Naive B cell (primary cell): ENCODE measurements at regions not wholly inside any gene's neighbourhood (a gene's known extent, or its start where the extent isn't known, plus 50 kb on each side); places are given as distances from the start of the nearest gene placed in this dataset.

Source experiments
- ATAC-seq, 2 donors: fragments of 150-1000 bp; cut with Tn5 transposase; 2 replicates each; pipeline ENCODE4 v1.10.0; 2021; ENCODE audit warnings: low read depth in 2 of 2, mild to moderate bottlenecking in 2 of 2, moderate library complexity in 2 of 2
- DNase-seq: peaks from one replicate; pipeline ENCODE4 v3.0.0; 2022
- H3K27ac Mint-ChIP-seq, 6 donors: one replicate each; pipeline ENCODE4 v1.8.0; 2020 to 2022; ENCODE audit warnings: mild to moderate bottlenecking in 6 of 6, mixed read lengths in 6 of 6, moderate library complexity in 5 of 6, inconsistent platforms in 2 of 6
- H3K27me3 Mint-ChIP-seq, 3 donors: one replicate each; pipeline ENCODE4 v1.8.0; 2021 to 2022; ENCODE audit warnings: mixed read lengths in 3 of 3, mild to moderate bottlenecking in 1 of 3
- H3K36me3 Mint-ChIP-seq, 2 donors: one replicate each; pipeline ENCODE4 v1.8.0; 2020 to 2022; ENCODE audit warnings: mixed read lengths in 2 of 2, inconsistent platforms in 1 of 2, mild to moderate bottlenecking in 1 of 2
- H3K4me1 Mint-ChIP-seq, 3 donors: one replicate each; pipeline ENCODE4 v1.8.0; 2020 to 2022; ENCODE audit warnings: mixed read lengths in 3 of 3, inconsistent platforms in 1 of 3, mild to moderate bottlenecking in 1 of 3, moderate library complexity in 1 of 3
- H3K4me3 Mint-ChIP-seq, 8 donors: one replicate each; pipeline ENCODE4 v1.8.0; 2020 to 2022; ENCODE audit warnings: mild to moderate bottlenecking in 8 of 8, mixed read lengths in 8 of 8, moderate library complexity in 8 of 8, inconsistent platforms in 2 of 8
- H3K9me3 Mint-ChIP-seq, 7 donors: one replicate each; pipeline ENCODE4 v1.8.0; 2020 to 2022; ENCODE audit warnings: mixed read lengths in 7 of 7, mild to moderate bottlenecking in 5 of 7, inconsistent platforms in 2 of 7, moderate library complexity in 1 of 7

DNA sequence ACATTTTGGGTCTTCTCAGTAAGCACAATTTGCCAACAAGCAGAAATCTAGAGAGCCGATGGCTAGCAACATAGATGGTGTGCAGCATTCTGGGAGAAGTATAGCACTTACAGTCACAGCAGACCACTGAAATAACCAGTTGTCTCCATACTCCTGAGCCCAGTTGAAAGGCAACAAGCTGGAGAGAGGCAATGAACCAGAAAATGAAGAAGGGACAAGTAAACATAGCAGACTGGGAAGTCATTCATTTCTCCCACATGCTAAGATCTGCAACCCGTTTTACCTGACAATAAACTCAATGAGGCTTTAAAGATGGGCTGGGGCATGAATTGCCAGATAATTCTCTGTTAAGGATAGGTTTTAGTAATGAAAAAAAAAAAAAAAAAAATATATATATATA lies 575.6 kb upstream of the GRAMD2B start:
- no peak for ATAC-seq
- H3K9me3 Mint-ChIP-seq = peaks cover 0 to 27% (median 19%) of the 10 kb centered on the region in 7 donors
- H3K36me3 Mint-ChIP-seq = peaks cover under 1% of the 10 kb centered on the region in 2 donors
- no peak overlapping the region for H3K27ac Mint-ChIP-seq
- H3K4me3 Mint-ChIP-seq = no peak overlapping the region
- H3K4me1 Mint-ChIP-seq = peaks cover 0 to 5% (median 0%) of the 10 kb centered on the region in 3 donors
- no peak for DNase-seq
- peaks cover 0 to 36% (median 2%) of the 10 kb centered on the region in 3 donors for H3K27me3 Mint-ChIP-seq

DNA sequence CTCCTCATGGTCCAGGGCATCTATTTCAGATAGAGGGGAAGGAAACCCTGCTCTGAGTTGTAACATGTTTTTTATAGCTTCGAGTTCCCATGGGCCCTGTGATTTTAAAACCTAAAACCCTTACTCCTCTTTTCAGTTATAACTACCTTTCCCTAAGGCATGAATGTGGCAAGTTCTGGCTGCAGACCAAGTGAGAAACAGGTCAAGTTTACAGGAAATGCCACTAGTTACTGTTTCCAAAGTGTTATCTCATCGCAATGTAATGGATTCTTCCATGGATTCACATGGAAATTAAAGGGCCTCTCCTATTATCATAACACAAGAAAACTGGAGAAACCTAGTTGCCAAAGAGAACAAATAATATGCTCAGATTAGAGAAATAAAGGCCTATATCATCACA lies 574.5 kb upstream of the GRAMD2B start:
- H3K4me1 Mint-ChIP-seq = peaks cover 0 to 5% (median 0%) of the 10 kb centered on the region in 3 donors
- DNase-seq = no peak
- no peak for ATAC-seq

DNA sequence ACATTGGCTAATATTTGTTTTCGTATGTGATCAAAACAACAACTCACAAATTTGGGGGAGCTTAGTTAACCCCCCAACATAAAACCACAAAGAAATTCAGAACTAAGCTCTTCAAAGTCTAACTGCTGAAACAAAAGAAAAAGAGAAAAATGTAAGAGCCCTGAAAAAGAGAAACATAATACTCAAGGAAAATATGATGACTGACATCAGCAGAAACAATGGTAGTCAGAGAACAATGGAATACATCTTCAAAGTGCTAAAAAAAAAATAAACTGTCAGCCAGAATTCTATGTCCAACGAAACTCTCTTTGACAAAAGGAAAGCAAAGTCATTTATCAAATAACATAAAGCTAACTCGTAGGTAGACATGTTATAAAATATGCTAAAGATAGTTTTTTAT lies 566.3 kb upstream of the GRAMD2B start:
- no peak overlapping the region for H3K4me3 Mint-ChIP-seq
- H3K36me3 Mint-ChIP-seq = no peaks in the 10 kb centered on the region
- H3K27me3 Mint-ChIP-seq = peaks cover 0 to 5% (median 4%) of the 10 kb centered on the region in 3 donors
- ATAC-seq (no peak), DNase-seq (no peak)
- H3K9me3 Mint-ChIP-seq = peaks cover 0 to 21% (median 9%) of the 10 kb centered on the region in 7 donors
- H3K27ac Mint-ChIP-seq = no peak overlapping the region
- H3K4me1 Mint-ChIP-seq = peaks cover 3 to 6% (median 5%) of the 10 kb centered on the region in 3 donors

More for the DNA sequence above, 574.5 kb upstream of the GRAMD2B start:
- Mint-ChIP-seq H3K4me3 (no peak overlapping the region), H3K36me3 (no peaks in the 10 kb centered on the region), H3K9me3 (peaks cover 0 to 15% (median 8%) of the 10 kb centered on the region in 7 donors), H3K27me3 (peaks cover 0 to 29% (median 4%) of the 10 kb centered on the region in 3 donors), H3K27ac (no peak overlapping the region)

GRCh38 chr5:125863579-125863978 lies 559.6 kb upstream of the GRAMD2B start:
- H3K36me3 Mint-ChIP-seq = no peaks in the 10 kb centered on the region
- H3K4me1 Mint-ChIP-seq = peaks cover 3 to 6% (median 5%) of the 10 kb centered on the region in 3 donors
- H3K4me3 Mint-ChIP-seq = no peak overlapping the region
- H3K27me3 Mint-ChIP-seq = peaks cover 0 to 15% (median 11%) of the 10 kb centered on the region in 3 donors
- no peak overlapping the region for H3K27ac Mint-ChIP-seq
- H3K9me3 Mint-ChIP-seq = peaks cover 0 to 6% (median 0%) of the 10 kb centered on the region in 7 donors
- no peak for ATAC-seq
- no peak for DNase-seq

DNA sequence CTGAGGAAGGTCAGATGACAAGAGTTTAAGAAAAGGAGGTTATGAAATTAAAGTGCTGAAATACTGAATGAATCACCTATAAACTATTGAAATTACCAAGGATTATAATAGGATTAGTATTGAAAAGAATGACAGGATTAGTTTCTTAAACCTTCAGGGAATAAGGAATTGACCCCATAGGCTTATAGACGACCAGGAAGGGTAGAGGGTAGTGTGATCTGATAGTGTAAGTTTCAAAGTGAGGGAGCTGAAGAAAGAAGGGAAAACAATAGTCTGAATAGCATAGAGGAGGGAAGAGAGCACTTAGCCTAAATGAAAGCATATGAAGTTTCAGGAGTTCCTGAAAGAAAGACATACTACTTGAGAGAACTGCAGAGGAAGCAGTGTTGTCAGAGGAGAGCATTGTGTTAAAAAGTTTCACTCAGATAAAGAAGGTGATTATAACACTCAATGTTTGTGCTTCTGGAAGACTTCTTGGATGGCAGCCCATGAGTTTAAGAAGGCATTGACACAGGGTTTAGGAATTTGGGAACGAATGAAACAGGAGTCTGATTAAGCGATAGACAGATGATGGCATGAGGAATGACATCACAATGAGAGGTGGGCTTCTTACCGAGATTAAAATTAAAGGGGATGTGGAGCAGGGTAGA lies 557.9 kb upstream of the GRAMD2B start:
- H3K27ac Mint-ChIP-seq = no peak overlapping the region
- ATAC-seq (no peak), DNase-seq (no peak)
- H3K4me1 Mint-ChIP-seq = peaks cover 3 to 6% (median 5%) of the 10 kb centered on the region in 3 donors
- peaks cover 0 to 16% (median 11%) of the 10 kb centered on the region in 3 donors for H3K27me3 Mint-ChIP-seq
- no peak overlapping the region for H3K4me3 Mint-ChIP-seq
- peaks cover 0 to 6% (median 0%) of the 10 kb centered on the region in 7 donors for H3K9me3 Mint-ChIP-seq
- no peaks in the 10 kb centered on the region for H3K36me3 Mint-ChIP-seq

DNA sequence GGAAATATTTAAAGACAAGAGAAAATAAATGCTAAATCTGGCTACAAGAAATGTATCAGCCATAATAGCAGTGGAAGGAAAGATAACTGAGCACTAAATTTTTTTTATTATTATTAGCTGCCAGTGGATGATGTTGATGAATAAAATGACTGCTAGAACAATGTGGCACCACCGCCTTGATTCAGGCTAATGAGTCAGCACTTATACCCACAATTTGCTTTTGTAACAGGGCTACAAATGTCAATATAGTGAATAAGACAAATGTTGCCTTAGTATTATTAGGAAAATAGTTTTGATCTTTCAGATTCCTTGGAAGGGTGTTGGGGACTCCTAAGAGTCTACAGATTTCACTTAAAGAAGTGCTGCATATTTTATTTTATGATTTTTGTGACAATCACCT lies 555.2 kb upstream of the GRAMD2B start:
- no peak for ATAC-seq
- H3K36me3 Mint-ChIP-seq = no peaks in the 10 kb centered on the region

GRCh38 chr5:125870256-125870655 lies 553.0 kb upstream of the GRAMD2B start:
- no peaks in the 10 kb centered on the region for H3K36me3 Mint-ChIP-seq
- peaks cover 0 to 7% (median 0%) of the 10 kb centered on the region in 7 donors for H3K9me3 Mint-ChIP-seq
- ATAC-seq (no peak), DNase-seq (no peak)
- H3K27me3 Mint-ChIP-seq = peaks cover 0 to 10% (median 3%) of the 10 kb centered on the region in 3 donors
- H3K4me3 Mint-ChIP-seq = no peak overlapping the region
- H3K27ac Mint-ChIP-seq = no peak overlapping the region
- H3K4me1 Mint-ChIP-seq = no peaks in the 10 kb centered on the region

More for the DNA sequence above, 555.2 kb upstream of the GRAMD2B start:
- no peaks in the 10 kb centered on the region for H3K4me1 Mint-ChIP-seq
- H3K27me3 Mint-ChIP-seq = peaks cover 0 to 16% (median 7%) of the 10 kb centered on the region in 3 donors
- H3K4me3 Mint-ChIP-seq = no peak overlapping the region
- no peak overlapping the region for H3K27ac Mint-ChIP-seq
- H3K9me3 Mint-ChIP-seq = peaks cover 0 to 1% (median 0%) of the 10 kb centered on the region in 7 donors
- no peak for DNase-seq

DNA sequence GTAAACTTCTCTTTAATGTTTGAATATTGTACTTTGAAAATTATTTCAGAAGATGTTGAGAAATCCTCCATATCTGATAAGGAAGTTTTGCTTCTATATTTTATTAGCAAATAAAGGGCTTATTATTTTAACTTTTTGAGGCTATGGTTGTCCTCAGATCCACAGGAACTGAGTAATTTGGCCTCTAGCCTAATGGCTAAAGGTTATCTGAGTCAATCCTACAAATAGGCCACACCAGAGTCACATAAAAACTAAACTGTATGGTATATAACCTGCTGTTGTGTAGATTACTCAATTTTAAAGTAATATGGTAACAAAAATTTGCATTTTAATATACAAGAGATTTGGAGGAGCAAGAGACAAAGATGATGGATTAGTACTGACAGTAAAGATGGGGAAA lies 549.2 kb upstream of the GRAMD2B start:
- Mint-ChIP-seq H3K4me3 (no peak overlapping the region), H3K9me3 (peaks cover 0 to 7% (median 0%) of the 10 kb centered on the region in 7 donors), H3K27ac (no peak overlapping the region), H3K36me3 (no peaks in the 10 kb centered on the region), H3K27me3 (no peaks in the 10 kb centered on the region), H3K4me1 (no peaks in the 10 kb centered on the region)
- ATAC-seq (no peak), DNase-seq (no peak)

- Mint-ChIP-seq H3K27ac (no peak overlapping the region), H3K9me3 (peaks cover 0 to 7% (median 0%) of the 10 kb centered on the region in 7 donors), H3K4me3 (no peak overlapping the region), H3K36me3 (no peaks in the 10 kb centered on the region), H3K4me1 (no peaks in the 10 kb centered on the region), H3K27me3 (peaks cover 0 to 5% (median 0%) of the 10 kb centered on the region in 3 donors)
- no peak for ATAC-seq
- no peak for DNase-seq
Measured at GRCh38 chr5:125874717-125875116, 548.5 kb upstream of the GRAMD2B start.

DNA sequence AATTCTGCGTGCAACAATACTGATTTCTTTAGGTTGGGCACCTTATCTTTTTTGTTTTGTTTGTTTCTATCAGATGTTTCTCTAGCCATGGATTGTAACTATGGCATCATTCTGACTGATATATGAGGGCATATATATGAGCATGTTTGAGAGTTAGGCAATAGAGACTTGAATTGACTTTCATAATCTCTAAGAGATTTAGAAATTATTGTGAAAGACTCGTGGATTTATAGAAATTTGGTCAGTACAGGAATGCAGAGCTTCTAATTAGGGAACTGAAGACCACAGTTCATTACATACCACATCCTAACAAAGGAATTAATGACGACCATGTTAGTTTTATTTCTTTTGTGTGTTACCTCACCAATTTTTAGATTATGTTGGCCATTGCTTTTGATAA lies 546.0 kb upstream of the GRAMD2B start:
- H3K27ac Mint-ChIP-seq = no peak overlapping the region
- H3K27me3 Mint-ChIP-seq = peaks cover 0 to 7% (median 6%) of the 10 kb centered on the region in 3 donors
- ATAC-seq = no peak
- no peak for DNase-seq
- H3K9me3 Mint-ChIP-seq = peaks cover 0 to 7% (median 0%) of the 10 kb centered on the region in 7 donors
- H3K36me3 Mint-ChIP-seq = no peaks in the 10 kb centered on the region
- no peak overlapping the region for H3K4me3 Mint-ChIP-seq
- H3K4me1 Mint-ChIP-seq = no peaks in the 10 kb centered on the region

- Mint-ChIP-seq H3K27me3 (peaks cover 3 to 7% (median 6%) of the 10 kb centered on the region in 3 donors), H3K36me3 (no peaks in the 10 kb centered on the region), H3K9me3 (peaks cover 0 to 2% (median 0%) of the 10 kb centered on the region in 7 donors), H3K4me3 (no peak overlapping the region), H3K27ac (no peak overlapping the region), H3K4me1 (no peaks in the 10 kb centered on the region)
- DNase-seq (no peak), ATAC-seq (no peak)
Measured at GRCh38 chr5:125882061-125882460, 541.1 kb upstream of the GRAMD2B start.

GRCh38 chr5:125883223-125883622 lies 540.0 kb upstream of the GRAMD2B start:
- DNase-seq (no peak), ATAC-seq (no peak)
- no peak overlapping the region for H3K4me3 Mint-ChIP-seq
- peaks cover 0 to 2% (median 0%) of the 10 kb centered on the region in 7 donors for H3K9me3 Mint-ChIP-seq
- no peaks in the 10 kb centered on the region for H3K36me3 Mint-ChIP-seq
- H3K27ac Mint-ChIP-seq = no peak overlapping the region
- H3K27me3 Mint-ChIP-seq = peaks cover 6 to 11% (median 8%) of the 10 kb centered on the region in 3 donors
- H3K4me1 Mint-ChIP-seq = no peaks in the 10 kb centered on the region

DNA sequence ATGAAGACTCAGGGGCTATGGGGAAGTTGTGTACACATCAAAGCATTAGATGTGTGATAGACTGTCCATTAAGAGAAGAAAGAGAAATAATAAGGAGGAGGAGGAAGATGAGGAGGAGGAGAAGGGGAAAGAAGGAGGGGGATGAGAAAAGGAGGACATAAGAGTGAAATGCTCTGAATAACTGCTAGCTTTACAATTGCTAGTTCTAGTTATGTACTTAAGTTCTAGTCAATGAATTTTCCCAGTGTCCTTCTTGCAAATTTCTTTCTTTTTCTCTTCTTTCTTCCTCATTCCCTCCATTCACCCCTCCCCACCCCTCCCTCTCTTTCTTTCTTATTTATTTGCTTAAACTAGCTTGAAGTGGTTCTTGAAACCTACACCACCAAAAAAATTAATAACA lies 534.9 kb upstream of the GRAMD2B start:
- H3K27ac Mint-ChIP-seq = no peak overlapping the region
- no peaks in the 10 kb centered on the region for H3K4me1 Mint-ChIP-seq
- no peak overlapping the region for H3K4me3 Mint-ChIP-seq
- H3K36me3 Mint-ChIP-seq = no peaks in the 10 kb centered on the region
- no peak for DNase-seq
- ATAC-seq = no peak
- H3K27me3 Mint-ChIP-seq = peaks cover 20 to 26% (median 25%) of the 10 kb centered on the region in 3 donors
- H3K9me3 Mint-ChIP-seq = peaks cover 0 to 3% (median 2%) of the 10 kb centered on the region in 7 donors

DNA sequence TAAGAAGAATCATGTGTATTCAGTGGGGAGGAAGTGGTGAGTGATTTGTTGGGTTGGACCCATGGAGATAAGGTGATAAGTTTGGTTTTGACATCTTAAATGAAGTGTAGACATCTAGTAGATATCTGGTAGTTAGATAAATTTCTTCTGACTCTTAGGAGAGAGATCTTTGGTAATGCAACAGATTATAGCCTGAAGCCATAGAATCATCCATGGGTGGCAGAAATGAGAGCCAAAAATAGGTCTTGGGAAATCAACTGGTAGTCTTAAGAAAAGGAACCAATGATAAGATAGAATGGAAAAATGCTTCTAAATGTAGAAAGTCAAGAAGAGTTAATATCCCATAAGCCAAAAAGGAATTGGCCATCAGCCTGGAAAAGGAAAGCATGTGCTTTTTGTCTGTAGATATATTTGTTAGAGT lies 532.7 kb upstream of the GRAMD2B start:
- peaks cover 0 to 6% (median 3%) of the 10 kb centered on the region in 7 donors for H3K9me3 Mint-ChIP-seq
- ATAC-seq (no peak), DNase-seq (no peak)
- peaks cover 20 to 26% (median 25%) of the 10 kb centered on the region in 3 donors for H3K27me3 Mint-ChIP-seq
- no peaks in the 10 kb centered on the region for H3K4me1 Mint-ChIP-seq
- no peaks in the 10 kb centered on the region for H3K36me3 Mint-ChIP-seq
- H3K27ac Mint-ChIP-seq = no peak overlapping the region
- no peak overlapping the region for H3K4me3 Mint-ChIP-seq
